ENCODE measurements at regions not wholly inside any gene's neighbourhood (a gene's known extent, or its start where the extent isn't known, plus 50 kb on each side); places are given as distances from the start of the nearest gene placed in this dataset.

- TF ChIP-seq CTCF (IDR thresholded peaks at IDR 0.05; ENCODE audit: insufficient read depth, low read depth, low read length) (no peak), EZH2 (IDR thresholded peaks at IDR 0.05; ENCODE audit: insufficient read depth, low read length) (no peak)
Observed at GRCh38 chr4:159500861-159501260, 398.0 kb downstream of the RAPGEF2 start.
